ENCODE measurements at regions not wholly inside any gene's neighbourhood (a gene's known extent, or its start where the extent isn't known, plus 50 kb on each side); places are given as distances from the start of the nearest gene placed in this dataset.
"Not testable (repeated sequence)": the region's sequence is repeated elsewhere in the genome, so short reads cannot be mapped to it uniquely, and the experiment has no call there.

GRCh38 chr1:143727263-143727662, 244.5 kb downstream of the FAM72C start:
- H3K27me3 Mint-ChIP-seq (ENCODE audit: low read depth), result no peaks in the 10 kb centered on the region
- peaks cover 5% of the 10 kb centered on the region for H3K36me3 Mint-ChIP-seq (ENCODE audit: low read depth)
- H3K9me3 Mint-ChIP-seq, result peaks cover 34% of the 10 kb centered on the region
- H3K4me1 Mint-ChIP-seq, result no peaks in the 10 kb centered on the region
- no peak overlapping the region for H3K4me3 Mint-ChIP-seq
- TF ChIP-seq, protein P1, sequence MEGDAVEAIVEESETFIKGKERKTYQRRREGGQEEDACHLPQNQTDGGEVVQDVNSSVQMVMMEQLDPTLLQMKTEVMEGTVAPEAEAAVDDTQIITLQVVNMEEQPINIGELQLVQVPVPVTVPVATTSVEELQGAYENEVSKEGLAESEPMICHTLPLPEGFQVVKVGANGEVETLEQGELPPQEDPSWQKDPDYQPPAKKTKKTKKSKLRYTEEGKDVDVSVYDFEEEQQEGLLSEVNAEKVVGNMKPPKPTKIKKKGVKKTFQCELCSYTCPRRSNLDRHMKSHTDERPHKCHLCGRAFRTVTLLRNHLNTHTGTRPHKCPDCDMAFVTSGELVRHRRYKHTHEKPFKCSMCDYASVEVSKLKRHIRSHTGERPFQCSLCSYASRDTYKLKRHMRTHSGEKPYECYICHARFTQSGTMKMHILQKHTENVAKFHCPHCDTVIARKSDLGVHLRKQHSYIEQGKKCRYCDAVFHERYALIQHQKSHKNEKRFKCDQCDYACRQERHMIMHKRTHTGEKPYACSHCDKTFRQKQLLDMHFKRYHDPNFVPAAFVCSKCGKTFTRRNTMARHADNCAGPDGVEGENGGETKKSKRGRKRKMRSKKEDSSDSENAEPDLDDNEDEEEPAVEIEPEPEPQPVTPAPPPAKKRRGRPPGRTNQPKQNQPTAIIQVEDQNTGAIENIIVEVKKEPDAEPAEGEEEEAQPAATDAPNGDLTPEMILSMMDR (IDR thresholded peaks at IDR 0.05; ENCODE audit: unreplicated experiment in 3 of 3), result no peak
- H3K27ac Mint-ChIP-seq, result no peak overlapping the region

- Mint-ChIP-seq H3K4me1 (no peaks in the 10 kb centered on the region), H3K4me3 (no peak overlapping the region), H3K9me3 (peaks cover 58% of the 10 kb centered on the region), H3K36me3 (ENCODE audit: low read depth) (no peaks in the 10 kb centered on the region), H3K27ac (no peak overlapping the region), H3K27me3 (ENCODE audit: low read depth) (no peaks in the 10 kb centered on the region)
- TF ChIP-seq, protein P1 (IDR thresholded peaks at IDR 0.05; ENCODE audit: unreplicated experiment in 3 of 3), result no peak
Observed at GRCh38 chr1:143721024-143721373, 250.8 kb downstream of the FAM72C start.

- TF ChIP-seq, protein P1 (IDR thresholded peaks at IDR 0.05; ENCODE audit: unreplicated experiment in 3 of 3), result no peak
- Mint-ChIP-seq H3K27me3 (ENCODE audit: low read depth) (no peaks in the 10 kb centered on the region), H3K4me1 (no peaks in the 10 kb centered on the region), H3K27ac (no peak overlapping the region), H3K4me3 (no peak overlapping the region), H3K9me3 (peaks cover 61% of the 10 kb centered on the region), H3K36me3 (ENCODE audit: low read depth) (no peaks in the 10 kb centered on the region)
Observed at GRCh38 chr1:143720087-143721023, 251.4 kb downstream of the FAM72C start.

DNA sequence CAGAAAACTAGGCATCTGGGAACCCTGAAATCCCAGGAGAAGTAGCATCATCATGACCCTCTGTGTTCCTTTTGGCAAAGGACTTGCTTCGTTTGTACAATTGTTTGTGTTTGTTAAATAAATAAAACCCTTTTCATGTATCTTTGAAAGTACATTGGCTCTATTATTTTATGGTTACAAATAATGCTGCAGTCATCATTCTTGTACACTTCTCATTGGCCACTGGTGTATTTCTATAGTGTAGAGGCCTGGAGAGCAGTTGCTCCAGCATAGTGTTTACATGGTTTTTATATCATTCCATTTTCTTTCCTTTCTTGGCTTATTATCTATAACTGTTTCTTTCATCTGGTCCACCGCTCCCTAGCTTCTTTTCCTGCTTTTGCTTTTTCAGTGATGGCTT, 253.3 kb downstream of the FAM72C start:
- no peak overlapping the region for H3K4me3 Mint-ChIP-seq

DNA sequence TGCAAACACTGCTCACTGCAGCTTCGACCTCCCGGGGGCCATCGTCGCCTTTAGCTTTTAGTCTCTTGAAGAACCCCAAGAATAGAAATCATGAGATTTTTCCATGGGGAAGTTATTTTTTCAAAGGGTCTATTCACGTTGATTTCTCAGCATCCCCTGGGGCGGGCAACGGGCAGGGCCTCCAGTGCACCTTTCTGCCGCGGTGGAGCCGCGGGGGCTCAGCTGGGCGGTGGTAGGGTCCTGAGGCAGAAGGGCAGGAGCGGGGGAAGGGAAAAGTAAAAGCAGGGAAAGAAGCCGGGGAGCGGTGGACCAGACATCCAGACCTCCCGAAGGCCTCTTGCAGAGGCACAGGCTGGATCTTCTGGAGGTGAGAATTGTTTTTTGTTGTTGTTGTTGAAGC, 253.8 kb downstream of the FAM72C start:
- no peak overlapping the region for H3K4me3 Mint-ChIP-seq
- peaks cover 62% of the 10 kb centered on the region for H3K9me3 Mint-ChIP-seq
- TF ChIP-seq, protein P1 (IDR thresholded peaks at IDR 0.05; ENCODE audit: unreplicated experiment in 3 of 3), result no peak
- no peaks in the 10 kb centered on the region for H3K36me3 Mint-ChIP-seq (ENCODE audit: low read depth)
- no peaks in the 10 kb centered on the region for H3K4me1 Mint-ChIP-seq
- no peaks in the 10 kb centered on the region for H3K27me3 Mint-ChIP-seq (ENCODE audit: low read depth)
- no peak overlapping the region for H3K27ac Mint-ChIP-seq

More for the DNA sequence above, 253.3 kb downstream of the FAM72C start:
- H3K27me3 Mint-ChIP-seq (ENCODE audit: low read depth), result no peaks in the 10 kb centered on the region
- H3K36me3 Mint-ChIP-seq (ENCODE audit: low read depth), result no peaks in the 10 kb centered on the region
- H3K4me1 Mint-ChIP-seq, result no peaks in the 10 kb centered on the region
- H3K9me3 Mint-ChIP-seq, result peaks cover 64% of the 10 kb centered on the region
- TF ChIP-seq, protein P1 (IDR thresholded peaks at IDR 0.05; ENCODE audit: unreplicated experiment in 3 of 3), result no peak
- H3K27ac Mint-ChIP-seq, result no peak overlapping the region

DNA sequence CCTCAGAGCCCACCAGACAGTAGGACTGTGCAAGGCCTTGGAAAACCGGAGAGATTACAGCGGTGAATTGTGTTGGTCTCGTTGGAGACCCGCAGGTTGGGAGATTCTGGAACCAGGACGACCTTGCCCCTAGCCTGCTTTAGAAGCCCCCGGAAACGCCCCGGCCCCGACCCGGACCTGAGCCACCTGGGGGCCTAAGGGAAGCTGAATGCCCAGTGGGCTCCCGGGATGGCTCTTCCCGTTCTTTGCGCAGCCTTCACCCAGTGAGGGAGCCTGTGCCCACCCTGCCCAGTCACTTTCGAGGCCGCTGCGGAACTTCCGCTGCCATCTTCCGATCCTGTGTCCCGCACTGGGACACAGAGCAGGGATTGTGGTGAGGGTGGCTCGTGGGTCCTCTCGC, 254.4 kb downstream of the FAM72C start:
- no peak overlapping the region for H3K27ac Mint-ChIP-seq
- H3K9me3 Mint-ChIP-seq, result peaks cover 59% of the 10 kb centered on the region
- no peaks in the 10 kb centered on the region for H3K27me3 Mint-ChIP-seq (ENCODE audit: low read depth)
- TF ChIP-seq, protein P1 (IDR thresholded peaks at IDR 0.05; ENCODE audit: unreplicated experiment in 3 of 3), result no peak
- no peak overlapping the region for H3K4me3 Mint-ChIP-seq
- no peaks in the 10 kb centered on the region for H3K4me1 Mint-ChIP-seq
- H3K36me3 Mint-ChIP-seq (ENCODE audit: low read depth), result no peaks in the 10 kb centered on the region

- not testable (repeated sequence) for H3K36me3 Mint-ChIP-seq (ENCODE audit: low read depth); H3K27ac Mint-ChIP-seq; H3K4me3 Mint-ChIP-seq; H3K27me3 Mint-ChIP-seq (ENCODE audit: low read depth); H3K4me1 Mint-ChIP-seq
- H3K9me3 Mint-ChIP-seq, result peaks cover 54% of the 10 kb centered on the region
Observed at GRCh38 chr1:143714913-143715312, 256.9 kb downstream of the FAM72C start.

DNA sequence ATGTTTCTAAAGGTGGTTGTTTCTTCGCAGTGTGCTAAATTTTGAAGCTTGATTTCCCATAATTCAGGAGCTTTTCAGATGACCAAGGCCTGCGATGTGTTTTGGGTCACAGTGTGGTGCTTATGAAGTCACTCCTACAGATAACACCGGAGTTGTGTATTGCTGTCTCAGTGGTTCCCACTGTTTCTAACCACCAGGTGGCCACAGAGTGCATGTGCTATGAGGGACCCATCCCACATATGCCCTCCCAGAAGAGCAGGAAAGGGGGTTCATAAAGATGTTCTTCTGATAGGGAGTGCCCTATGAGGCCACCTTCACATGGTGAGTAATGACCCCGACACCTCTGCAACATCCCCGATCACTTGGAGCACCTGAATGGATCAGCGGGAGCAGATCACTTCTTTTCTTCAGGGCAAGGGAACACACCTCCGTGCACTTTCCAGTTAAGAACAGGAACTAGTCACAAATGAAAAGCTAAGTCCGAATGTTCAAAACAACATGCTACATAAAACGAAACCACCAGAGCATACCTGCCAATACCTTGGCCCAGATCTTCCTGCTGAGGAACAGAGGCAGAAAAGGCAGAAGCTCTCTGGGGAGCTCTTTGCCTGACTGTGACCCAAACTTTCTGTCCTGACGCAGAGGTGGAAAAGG, 262.1 kb downstream of the FAM72C start:
- H3K27ac Mint-ChIP-seq; H3K4me1 Mint-ChIP-seq; H3K4me3 Mint-ChIP-seq; H3K36me3 Mint-ChIP-seq (ENCODE audit: low read depth); H3K27me3 Mint-ChIP-seq (ENCODE audit: low read depth): not testable (repeated sequence)
- H3K9me3 Mint-ChIP-seq, result peaks cover 44% of the 10 kb centered on the region

All from nephron (organoid).